Cerebellar cortex (tissue), 1 donor: ENCODE measurements at regions not wholly inside any gene's neighbourhood (a gene's known extent, or its start where the extent isn't known, plus 50 kb on each side); places are given as distances from the start of the nearest gene placed in this dataset.
A peak's percentile ranks its signal among the peaks of the same experiment; 100 is the strongest.
"Not testable (repeated sequence)": the region's sequence is repeated elsewhere in the genome, so short reads cannot be mapped to it uniquely, and the experiment has no call there.

ENCODE experiments used
- DNase-seq: peaks from one replicate; pipeline ENCODE4 v3.0.0-alpha.2; 2015; ENCODE audit warnings: low spot score

GRCh38 chr18:1045658-1046057, 141.0 kb downstream of the ADCYAP1 start:
- no peak for DNase-seq

GRCh38 chr18:1047406-1047805, 142.7 kb downstream of the ADCYAP1 start:
- DNase-seq = no peak

GRCh38 chr18:1048032-1048431, 143.4 kb downstream of the ADCYAP1 start:
- no peak for DNase-seq

GRCh38 chr18:1049173-1049572, 144.5 kb downstream of the ADCYAP1 start:
- no peak for DNase-seq

GRCh38 chr18:1050012-1050657, 145.5 kb downstream of the ADCYAP1 start:
- no peak for DNase-seq

GRCh38 chr18:1052301-1052700, 147.6 kb downstream of the ADCYAP1 start:
- no peak for DNase-seq

GRCh38 chr18:1053331-1054315, 149.0 kb downstream of the ADCYAP1 start:
- DNase-seq = no peak

GRCh38 chr18:1056404-1056803, 151.7 kb downstream of the ADCYAP1 start:
- DNase-seq = no peak

- DNase-seq = no peak
Observed at GRCh38 chr18:1057367-1057766, 152.7 kb downstream of the ADCYAP1 start.

- DNase-seq = peak; percentile 1
Observed at GRCh38 chr18:1062588-1062987, 157.9 kb downstream of the ADCYAP1 start.

- DNase-seq = no peak
Observed at GRCh38 chr18:1075322-1075721, 170.7 kb downstream of the ADCYAP1 start.

- no peak for DNase-seq
Observed at GRCh38 chr18:1075876-1076275, 171.2 kb downstream of the ADCYAP1 start.

- DNase-seq = no peak
Observed at GRCh38 chr18:1078301-1078700, 173.6 kb downstream of the ADCYAP1 start.

- DNase-seq = not testable (repeated sequence)
Observed at GRCh38 chr18:1083675-1084074, 179.0 kb downstream of the ADCYAP1 start.

GRCh38 chr18:1090758-1091157, 186.1 kb downstream of the ADCYAP1 start:
- DNase-seq = no peak

GRCh38 chr18:1092228-1092627, 187.6 kb downstream of the ADCYAP1 start:
- no peak for DNase-seq

- DNase-seq = no peak
Observed at GRCh38 chr18:1094409-1094808, 189.7 kb downstream of the ADCYAP1 start.

- DNase-seq = not testable (repeated sequence)
Observed at GRCh38 chr18:1097991-1098735, 193.5 kb downstream of the ADCYAP1 start.

- no peak for DNase-seq
Observed at GRCh38 chr18:1102848-1103247, 198.2 kb downstream of the ADCYAP1 start.

GRCh38 chr18:1103537-1103936, 198.9 kb downstream of the ADCYAP1 start:
- DNase-seq = no peak

- DNase-seq = no peak
Observed at GRCh38 chr18:1104181-1104881, 199.7 kb downstream of the ADCYAP1 start.

GRCh38 chr18:1124495-1124894, 219.8 kb downstream of the ADCYAP1 start:
- DNase-seq = no peak
